Breast epithelium (tissue), 3 donors: ENCODE measurements at regions not wholly inside any gene's neighbourhood (a gene's known extent, or its start where the extent isn't known, plus 50 kb on each side); places are given as distances from the start of the nearest gene placed in this dataset.

ENCODE experiments used
- CTCF ChIP-seq, 3 donors: fragments of 450-650 bp; IDR thresholded peaks; one replicate each; pipeline ENCODE4 v1.5.1; 2016 to 2017; ENCODE audit warnings: antibody characterized with exemption in 3 of 3, mild to moderate bottlenecking in 3 of 3, moderate library complexity in 3 of 3
- POLR2A ChIP-seq: fragments of 450-650 bp; IDR thresholded peaks from one replicate; pipeline ENCODE4 v1.6.1; 2016; ENCODE audit warnings: antibody characterized with exemption, mild to moderate bottlenecking, moderate library complexity
- POLR2AphosphoS5 ChIP-seq, 3 donors: sonication (generic); formaldehyde crosslinking; IDR thresholded peaks; one replicate each; pipeline ENCODE4 v1.6.1; 2017; ENCODE audit warnings: antibody characterized with exemption in 3 of 3

- TF ChIP-seq CTCF (IDR thresholded peaks at IDR 0.05) (no peak), POLR2AphosphoS5 (IDR thresholded peaks at IDR 0.05) (no peak), POLR2A (no peak)
Observed at GRCh38 chr1:175865041-175865766, 121.8 kb upstream of the TNR start.
